Tibial nerve (tissue), 4 donors: ENCODE measurements at regions not wholly inside any gene's neighbourhood (a gene's known extent, or its start where the extent isn't known, plus 50 kb on each side); places are given as distances from the start of the nearest gene placed in this dataset.

Experiments used
- CTCF ChIP-seq, 5 experiments: fragments of 200-600 bp in 3 of 5; fragments of 450-650 bp in 2 of 5; sonication (generic) in 3 of 5; IDR thresholded peaks; one replicate each; pipeline ENCODE4 v1.5.1; 2016 to 2019; ENCODE audit warnings: antibody characterized with exemption in 5 of 5, mild to moderate bottlenecking in 3 of 5, moderate library complexity in 2 of 5
- EP300 ChIP-seq, 2 donors: sonication (generic); formaldehyde crosslinking; IDR thresholded peaks; one replicate each; pipeline ENCODE4 v1.6.1; 2017; ENCODE audit warnings: antibody characterized with exemption in 2 of 2, mild to moderate bottlenecking in 1 of 2
- POLR2A ChIP-seq, 2 donors: fragments of 450-650 bp; IDR thresholded peaks; one replicate each; pipeline ENCODE4 v1.6.1; 2017; ENCODE audit warnings: antibody characterized with exemption in 2 of 2, mild to moderate bottlenecking in 2 of 2, moderate library complexity in 2 of 2

DNA sequence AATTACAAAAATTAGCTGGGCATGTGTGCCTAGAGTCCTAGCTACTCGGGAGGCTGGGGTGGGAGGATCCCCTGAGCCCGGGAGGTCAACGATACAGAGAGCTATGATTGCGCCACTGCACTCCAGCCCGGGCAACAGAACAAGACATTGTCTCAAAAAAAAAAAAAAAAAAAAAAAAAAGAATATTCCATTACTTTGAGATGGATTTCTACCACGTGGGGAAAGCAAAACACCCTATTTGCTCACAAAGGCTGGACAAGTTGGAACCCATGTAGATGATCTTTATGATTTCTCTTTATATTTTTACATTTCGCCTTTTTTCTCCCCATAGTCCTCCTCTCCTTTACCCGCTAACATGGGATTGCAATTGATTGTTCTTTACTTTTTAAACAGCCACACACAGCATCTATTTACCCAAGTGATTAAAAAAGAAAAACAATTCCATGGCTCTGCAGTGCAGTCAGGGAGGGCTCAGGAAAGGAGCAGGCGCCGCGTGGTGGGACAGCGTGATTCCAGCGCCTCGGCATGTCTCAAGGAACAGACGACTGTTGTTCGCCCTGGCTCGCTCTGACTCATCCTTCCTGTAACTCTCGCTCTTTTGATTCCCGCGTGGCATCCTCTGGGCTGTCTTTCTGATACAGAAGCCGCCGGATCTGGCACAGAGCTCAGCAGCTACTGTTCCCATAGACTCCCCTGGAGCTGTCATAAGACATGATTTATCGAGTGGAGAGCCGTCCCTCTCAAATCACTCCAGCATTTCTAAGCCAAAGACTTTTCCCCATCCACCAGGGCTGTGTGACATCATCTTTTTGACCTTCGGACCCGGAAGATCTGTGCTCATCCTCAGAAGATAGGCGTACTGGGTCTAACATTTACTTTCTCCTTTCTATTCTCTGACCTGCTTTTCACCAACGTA, 230.4 kb upstream of the AGAP1 start:
- TF ChIP-seq POLR2A (IDR thresholded peaks at IDR 0.05) (no peak), CTCF (IDR thresholded peaks at IDR 0.05) (peak in 1 of 5 experiments; percentile 9), EP300 (IDR thresholded peaks at IDR 0.05) (peak in 1 of 2 donors; percentile 76)
